GM18499 (cell line): ENCODE measurements at regions not wholly inside any gene's neighbourhood (a gene's known extent, or its start where the extent isn't known, plus 50 kb on each side); places are given as distances from the start of the nearest gene placed in this dataset.
A peak's percentile ranks its signal among the peaks of the same experiment; 100 is the strongest.

Experiments used
- ATAC-seq: cut with Tn5 transposase; IDR thresholded peaks from one replicate; pipeline ENCODE4 v1.9.1; 2021; ENCODE audit warnings: moderate number of reproducible peaks; ENCODE audit not compliant: insufficient read depth, unreplicated experiment

DNA sequence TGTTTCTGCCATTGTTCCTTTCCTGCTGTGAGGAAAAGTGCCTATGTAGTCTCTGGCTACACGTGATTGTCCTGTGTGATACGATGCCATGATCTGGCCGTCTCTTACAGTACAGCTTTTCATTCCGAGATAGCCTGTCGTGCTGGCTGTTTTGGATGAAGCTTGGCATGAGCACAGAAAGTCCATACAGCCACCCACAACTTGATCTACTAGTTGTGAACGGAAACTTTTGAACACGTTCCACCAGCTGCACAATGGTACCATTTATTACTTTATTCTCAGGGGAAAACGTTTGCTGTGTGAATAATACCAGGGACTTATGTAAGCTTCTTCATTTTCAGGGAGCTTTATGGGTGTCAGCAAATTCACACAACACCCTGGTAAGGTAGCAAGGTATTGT, 217.6 kb upstream of the ANKRD55 start:
- no peak for ATAC-seq

DNA sequence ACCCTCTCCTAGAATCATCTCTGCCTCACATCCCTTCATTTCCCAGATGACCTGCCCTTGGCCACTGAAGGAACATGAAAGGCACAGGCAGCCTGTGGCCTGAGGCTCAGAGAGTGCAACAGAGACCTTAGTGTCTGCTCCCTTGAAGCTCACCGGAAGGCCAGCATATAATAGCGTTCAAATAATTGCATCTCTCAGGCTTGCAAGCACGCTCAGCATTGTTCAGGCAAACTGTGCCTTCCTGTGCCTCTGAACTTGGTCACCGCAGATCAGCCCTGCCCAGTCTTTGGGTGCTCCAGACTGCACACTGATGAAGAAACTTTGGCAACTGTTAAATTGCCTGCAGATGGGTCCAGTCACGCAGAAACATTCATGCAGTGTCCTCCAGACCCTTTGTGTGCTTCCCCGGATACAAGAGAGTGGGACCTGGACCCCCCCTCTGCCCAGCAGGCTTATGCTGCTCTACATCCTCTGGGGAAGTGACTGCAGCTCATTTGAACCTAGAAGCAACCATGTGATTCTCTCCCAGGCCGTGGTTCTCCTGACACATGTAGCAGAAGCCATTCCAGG, 216.0 kb upstream of the ANKRD55 start:
- ATAC-seq, result no peak

DNA sequence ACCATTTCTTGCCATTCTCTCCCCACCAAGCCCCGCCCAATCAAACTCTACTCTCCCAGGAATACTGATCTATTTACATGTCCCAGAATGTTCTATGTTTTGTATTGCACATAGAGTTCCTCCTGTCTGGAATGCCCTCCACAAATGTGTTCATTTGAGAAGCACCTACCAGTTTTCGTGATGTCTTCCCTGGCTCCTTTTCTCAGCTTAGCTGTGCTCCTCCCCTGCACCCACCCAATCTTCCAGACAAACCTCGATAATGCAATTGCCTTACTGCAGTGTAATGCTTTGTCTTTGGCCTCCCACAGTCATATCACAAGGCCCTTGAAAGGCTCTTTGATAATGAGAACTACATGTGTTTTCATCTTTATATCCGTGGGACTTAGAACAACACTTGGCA, 214.5 kb upstream of the ANKRD55 start:
- no peak for ATAC-seq

DNA sequence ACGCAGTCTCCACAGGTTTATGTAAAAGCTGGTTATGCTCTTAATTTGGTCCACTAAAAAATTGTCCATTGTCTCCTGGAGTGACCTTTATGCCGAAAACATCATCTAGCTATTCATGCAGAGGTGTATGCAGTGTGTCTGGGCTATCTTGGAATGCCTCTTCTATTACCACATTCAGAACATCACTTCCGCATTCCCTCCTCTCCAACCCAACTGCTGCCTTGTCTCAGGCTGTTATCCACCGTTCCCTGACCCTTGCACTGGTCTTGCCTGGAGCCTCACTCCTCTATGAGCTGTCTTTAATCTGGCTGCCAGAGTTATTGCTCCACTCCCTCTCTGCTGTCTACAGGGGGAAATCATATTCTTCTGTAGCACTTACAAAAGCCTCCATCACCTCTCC, 214.1 kb upstream of the ANKRD55 start:
- ATAC-seq, result no peak

DNA sequence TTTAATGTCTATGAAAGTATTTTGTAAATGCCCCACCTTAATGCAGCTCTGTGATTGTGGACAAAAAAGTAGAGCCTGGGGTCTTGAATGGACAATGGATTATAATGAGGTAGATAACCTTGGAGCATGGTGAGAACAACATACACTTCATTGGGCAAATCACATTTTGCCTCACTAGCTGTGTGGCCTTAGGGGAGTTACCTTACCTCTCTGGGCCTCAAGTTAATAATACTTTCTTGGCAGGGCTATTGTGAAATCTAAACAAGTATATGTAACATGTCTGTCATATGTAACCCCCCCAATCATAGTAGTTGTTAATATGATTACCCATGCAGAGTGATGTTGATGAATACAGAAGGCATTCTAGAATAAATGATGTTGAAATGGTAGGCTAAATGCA, 213.6 kb upstream of the ANKRD55 start:
- no peak for ATAC-seq

DNA sequence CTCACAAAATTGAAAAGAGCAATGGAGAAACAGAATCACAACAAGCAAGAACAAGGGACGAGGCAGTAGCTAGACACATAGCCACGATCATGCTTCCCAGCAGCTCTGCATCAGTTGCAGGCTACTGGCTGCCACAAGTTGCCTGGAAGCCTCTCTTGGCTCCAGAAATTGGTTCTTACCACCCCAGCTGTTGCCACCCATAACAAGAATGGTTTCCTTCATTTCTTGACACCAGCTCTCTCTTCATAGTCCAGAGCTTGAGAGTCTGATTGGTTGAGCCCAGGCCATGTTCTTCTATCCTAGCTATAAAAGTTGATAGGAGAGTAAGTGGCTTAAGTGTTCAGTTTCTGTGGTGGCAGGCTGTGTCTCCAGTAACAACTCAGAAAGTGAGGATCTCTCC, 210.7 kb upstream of the ANKRD55 start:
- ATAC-seq, result no peak

DNA sequence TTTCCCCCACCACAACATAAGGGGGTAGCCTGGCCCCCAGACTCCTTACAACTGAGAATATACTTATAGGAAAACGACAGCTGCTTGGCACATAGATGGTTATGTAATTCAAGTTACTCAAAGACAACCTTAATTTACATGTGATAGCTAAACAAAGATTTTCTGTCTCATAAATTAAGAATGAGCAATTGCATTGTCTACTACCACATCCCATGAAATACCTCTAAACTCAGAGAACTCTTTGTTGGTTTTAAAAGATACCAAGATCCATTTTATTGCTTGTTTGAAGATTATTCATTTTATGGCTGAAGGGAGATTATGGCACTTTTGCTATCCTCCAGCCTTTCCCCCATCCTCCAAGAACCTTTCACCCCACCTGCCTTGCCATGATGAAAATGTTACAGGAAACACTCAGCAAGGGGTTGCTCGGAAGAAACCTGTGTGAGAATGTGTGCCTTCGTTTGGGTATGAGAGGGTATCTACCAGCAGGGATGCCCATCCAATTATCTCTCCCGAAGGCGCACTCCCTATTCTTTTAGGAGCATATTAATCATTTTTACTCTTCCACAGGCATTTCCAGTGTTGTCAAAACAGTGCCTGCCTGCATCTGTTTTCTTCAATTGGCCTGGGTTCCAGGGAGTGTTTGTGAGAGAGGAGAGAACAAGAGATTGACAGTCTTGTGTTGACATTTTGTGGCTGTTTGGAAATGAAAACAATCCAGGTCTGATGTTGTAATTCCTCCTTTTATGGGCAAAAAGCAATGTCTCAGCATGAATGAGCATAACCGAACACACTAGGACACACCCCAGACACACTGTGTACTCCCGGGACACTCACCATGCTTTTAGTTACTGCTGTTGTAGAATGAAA, 208.0 kb upstream of the ANKRD55 start:
- ATAC-seq, result no peak

DNA sequence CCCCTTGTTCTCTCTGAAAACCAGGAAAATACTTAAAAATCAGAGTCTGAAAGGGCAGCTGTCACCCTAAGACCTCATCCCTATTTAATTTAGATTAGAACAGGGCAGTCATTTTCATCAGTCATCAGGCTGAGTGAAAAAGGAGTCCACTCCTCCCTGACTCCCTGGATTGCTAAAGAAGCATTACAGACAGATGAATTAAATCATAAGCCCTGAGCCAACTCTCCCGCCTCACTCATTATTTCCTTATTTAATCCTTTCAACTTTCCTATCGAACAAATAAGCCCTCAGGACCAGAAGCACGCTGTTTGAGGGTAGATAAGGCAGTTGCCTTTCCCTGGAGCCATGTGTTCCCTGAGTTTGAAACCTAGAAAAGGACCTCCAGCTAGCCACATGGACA, 201.9 kb upstream of the ANKRD55 start:
- no peak for ATAC-seq

DNA sequence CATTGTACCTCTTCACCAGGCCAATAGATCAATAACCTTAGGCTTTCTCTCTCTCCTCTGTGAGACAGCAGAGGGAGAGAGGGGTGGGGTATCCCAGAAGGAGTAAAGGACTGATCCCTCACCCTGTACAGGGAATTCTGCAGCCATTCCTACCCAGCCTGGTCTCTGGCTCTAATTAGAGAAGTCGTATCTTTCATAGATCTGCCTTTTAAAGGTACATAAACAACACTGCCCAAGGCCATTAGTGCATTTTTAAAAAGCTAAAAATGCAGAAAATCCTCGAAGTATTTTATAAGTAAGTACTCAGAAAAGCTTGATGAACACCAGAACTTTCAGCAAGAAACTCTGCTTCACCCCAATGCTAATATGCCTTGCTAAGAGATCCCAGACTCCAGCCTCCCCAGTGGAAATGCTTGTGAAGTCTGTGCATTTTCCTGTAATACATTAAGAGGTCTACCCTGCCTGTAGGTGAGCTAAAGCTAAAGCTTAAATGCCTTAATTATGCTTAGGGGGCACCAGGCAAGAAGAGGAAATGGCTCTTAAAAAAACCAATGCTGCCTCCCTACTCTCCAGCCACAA, 200.0 kb upstream of the ANKRD55 start:
- no peak for ATAC-seq

DNA sequence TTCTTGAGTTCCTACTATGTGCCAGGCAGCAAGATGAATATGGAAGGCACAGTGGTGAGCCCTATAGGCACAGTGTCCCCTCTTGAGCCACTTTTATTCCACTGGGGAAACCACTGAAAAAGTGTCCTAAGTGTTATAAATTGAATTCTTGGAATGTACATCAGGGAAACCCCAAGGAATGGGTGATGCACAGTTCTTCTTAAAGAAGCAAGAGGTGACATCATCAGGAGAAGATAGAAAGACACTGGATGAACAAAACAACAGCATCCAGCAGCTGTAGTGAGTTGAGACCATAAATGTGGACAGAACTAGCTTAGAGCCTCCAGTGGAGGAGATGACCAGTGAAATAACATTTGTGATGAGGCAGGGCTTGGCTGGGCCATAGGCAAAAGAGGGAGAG, 199.2 kb upstream of the ANKRD55 start:
- ATAC-seq, result no peak

DNA sequence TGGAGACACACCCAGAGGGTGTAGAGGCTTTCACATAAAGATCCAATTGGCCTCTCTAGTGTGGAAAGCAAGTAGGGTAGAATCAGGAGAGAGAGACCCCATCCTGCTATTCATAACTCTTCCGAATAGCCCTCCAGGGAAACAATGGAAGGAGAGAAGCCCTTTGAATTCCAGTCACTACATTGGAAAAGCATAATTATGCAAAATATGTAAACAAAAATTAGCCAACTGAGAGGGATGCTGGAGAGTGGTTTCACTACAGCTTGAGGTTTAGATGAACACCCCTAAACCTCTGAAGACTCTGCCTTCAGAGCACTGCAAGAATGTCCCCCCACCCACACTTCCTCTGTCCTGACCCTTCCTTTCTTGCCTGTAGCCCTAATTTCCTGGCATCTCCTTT, 197.3 kb upstream of the ANKRD55 start:
- ATAC-seq, result no peak

DNA sequence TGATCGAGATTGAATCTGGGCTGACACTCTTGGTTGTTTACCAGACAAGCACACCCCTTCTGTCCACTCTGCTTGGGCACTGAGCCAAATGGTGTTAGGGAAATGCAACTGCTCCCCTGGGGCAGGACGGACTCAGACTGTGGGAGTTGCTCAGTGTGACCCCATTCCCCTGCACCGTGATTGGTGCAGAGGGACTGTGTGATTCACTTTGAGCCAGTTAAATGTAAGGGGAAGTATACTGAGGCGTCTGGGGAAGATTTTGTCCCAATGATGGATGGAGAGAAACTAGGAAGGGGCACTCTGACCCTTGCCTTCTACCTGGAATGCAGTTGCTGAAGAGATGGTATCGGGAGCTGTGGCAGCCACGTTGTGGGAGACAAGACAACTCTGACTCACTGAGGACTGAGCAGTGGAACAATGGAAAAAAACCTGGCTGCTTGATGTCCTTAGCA, 196.0 kb upstream of the ANKRD55 start:
- no peak for ATAC-seq

DNA sequence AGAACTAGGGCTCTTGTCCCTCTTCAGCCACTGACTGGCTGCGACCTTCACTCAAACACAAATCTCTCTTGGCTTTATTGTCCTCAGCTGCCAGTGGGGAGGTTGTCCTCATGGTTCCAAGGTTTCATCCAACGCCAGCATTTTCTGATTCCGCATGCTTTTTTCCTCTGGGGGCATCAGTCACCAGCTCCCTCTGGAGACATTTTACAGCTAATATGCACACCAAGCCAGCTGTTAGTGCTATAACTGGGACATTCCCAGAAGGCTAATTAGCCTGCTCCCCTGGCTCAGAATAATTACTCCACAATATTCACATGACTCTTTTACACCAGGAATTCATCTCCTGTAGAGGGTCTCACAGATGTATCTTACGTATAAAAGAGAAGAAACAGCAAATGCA, 193.6 kb upstream of the ANKRD55 start:
- ATAC-seq, result no peak

DNA sequence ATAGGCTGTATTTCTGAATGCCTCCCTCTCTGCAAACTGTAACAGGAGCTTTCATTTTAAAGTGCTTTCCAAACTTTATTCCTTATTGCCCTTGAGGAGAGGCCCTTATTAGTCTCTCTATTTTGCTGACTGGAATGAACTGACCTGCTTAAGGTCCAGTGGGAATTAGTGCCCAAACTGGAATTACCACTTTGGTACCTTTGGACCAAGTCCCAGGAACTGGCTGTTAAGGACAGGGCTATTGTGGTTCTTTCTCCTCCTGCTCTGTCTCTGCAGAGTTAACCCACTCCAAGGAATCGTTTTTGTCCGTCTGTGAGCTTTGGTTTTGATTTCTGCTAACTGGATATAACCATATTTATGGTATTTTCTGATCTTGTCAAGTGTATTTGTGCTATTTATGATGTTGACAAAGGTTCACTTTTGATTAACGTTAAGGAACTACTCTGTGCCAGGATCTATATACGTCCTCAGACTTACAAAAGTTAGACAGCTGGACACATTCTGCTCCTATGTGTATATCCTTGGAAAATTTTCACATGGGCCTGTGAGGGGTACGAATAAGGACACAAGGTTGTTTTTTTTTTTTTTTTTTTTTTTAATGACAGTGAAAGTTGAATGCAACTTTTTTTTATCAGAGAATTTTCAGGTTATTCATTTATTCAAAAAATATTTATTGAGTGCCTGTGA, 189.1 kb upstream of the ANKRD55 start:
- ATAC-seq, result no peak

DNA sequence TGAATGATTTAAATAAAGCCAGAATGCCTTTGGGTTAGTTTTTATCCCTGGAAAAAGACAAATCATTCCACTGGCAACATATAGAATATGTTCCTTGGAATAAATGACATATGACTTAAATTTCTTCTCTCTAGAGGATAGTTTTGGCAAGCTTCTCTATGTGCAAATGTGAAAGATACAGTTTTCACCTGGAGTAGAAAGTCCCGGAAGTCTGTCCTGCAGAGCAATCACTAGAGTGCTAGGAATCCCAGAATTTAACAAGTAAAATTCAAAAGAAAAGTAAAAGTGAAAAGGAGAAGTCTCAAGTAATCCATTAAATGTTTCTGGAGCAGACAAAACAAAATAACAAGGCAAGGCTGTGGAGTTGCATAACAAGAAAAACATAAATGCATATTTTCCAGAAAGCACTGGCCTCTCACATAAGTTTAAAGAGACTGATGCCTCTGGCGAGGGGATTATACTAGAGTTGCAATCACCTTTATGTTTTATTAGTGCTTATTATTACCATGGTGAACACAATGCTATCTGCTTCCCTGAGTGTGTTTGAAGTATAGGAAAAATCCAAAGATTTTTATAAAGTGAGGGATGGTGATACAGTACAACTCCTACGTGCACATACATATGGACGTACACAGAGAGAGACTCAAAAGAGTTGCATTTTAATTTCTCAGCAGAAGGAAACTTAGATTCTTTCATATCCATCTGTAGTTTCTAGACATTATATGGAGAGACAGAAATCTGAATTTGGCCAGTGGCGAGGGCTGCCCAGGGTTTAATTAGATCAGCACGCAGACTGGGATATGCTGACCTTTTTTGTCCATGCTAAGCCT, 188.3 kb upstream of the ANKRD55 start:
- ATAC-seq, result no peak

DNA sequence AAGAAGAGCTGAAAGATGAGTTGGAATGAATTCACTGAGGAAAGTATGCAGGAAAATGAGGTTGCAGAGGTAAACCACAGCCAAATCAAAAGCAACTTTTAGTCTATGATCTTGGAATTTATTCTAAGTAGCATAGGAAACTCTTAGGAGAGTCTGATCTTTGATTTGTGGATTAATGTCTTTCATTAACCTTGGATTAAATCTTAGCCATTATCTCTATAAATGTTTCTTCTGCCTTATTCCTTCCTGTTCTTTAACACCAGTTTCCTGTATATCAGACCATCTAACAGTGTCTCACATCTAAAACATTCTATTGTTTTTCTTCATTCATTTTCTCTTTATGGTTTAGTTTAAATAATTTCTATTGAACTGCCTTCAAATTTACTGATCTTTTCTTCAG, 187.2 kb upstream of the ANKRD55 start:
- ATAC-seq, result no peak

DNA sequence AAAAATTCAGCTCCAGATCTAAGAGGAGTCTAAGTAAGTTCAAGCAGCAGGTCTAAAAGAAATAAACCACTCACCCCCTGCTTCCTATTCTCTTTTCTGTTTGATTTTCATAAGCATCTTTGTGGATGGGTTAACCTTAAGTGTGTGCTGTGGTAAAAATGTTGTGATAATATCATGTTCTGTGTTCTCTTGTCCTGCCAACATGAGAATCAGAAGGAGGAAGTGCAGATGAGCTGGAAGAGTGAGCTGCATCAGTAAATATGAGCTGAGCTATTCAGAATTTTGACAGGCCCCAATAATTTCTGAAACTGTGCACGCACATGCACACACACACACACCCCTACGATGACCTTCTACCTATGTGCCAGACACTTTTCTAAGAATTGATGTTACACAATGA, 186.5 kb upstream of the ANKRD55 start:
- ATAC-seq, result no peak

DNA sequence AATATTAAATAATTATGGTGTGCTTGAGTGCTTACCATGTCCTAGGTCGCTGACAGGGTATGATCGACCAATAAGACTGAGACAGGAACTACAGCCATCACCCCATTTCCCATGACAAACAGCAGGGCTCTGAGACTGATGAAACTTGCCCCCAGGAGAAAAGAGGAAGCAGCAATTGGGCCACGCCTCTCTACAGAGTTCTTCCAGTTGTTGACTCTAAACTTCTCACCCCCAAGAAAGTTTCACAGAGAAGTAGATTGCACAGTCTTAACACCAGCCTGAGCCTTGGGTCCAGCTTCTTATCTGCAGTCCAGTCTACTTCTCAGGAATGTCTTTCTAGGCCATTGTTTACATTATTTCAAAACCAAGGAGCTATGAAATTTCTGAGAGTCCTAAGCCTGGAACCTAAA, 182.2 kb upstream of the ANKRD55 start:
- peak; percentile 75 for ATAC-seq

DNA sequence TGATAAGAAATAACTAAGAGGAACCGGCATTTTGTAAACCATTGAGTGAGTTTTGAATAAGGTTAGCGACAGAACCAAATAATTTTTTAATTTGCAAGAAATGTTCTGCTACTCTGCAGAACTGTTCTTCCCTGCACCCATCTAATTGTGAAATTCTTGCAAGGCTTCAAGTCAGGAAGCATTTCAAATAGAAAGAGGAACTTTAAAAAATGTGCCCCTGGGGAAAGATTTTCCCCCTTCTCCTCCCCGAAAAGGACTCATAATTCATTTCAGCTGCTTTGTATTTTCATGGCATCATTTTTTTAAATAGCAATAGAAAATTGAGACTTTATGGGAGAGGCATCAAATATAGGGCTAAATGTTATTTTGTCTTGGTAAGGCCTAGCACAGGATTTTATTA, 180.9 kb upstream of the ANKRD55 start:
- no peak for ATAC-seq

DNA sequence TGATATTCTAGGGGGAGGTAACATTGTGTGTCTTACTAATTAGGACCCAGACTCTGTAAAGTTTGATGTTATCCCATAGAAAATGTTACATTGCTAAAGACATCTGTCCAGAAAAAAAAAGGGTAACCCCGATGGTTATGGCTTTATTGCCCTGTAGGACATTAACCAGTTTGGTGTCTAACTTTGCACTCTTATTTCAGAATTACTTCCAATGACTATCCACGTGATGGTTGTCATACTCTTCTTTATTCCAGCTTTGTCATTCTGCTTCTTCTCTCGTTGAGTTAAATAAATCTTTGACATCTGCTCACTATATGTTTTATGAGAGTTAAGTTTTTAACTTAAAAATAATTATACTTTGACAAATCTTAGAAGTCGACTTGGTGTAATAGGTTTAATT, 180.4 kb upstream of the ANKRD55 start:
- ATAC-seq, result no peak
